DMS153 treated with DMSO at 0.1 percent for 48 hours (cell line): ENCODE measurements at regions not wholly inside any gene's neighbourhood (a gene's known extent, or its start where the extent isn't known, plus 50 kb on each side); places are given as distances from the start of the nearest gene placed in this dataset.
A peak's percentile ranks its signal among the peaks of the same experiment; 100 is the strongest.

Experiments used
- DNase-seq: peaks from one replicate; lab custom pipeline; 2025; ENCODE audit not compliant: unreplicated experiment; lab: John Stamatoyannopoulos, UW

DNA sequence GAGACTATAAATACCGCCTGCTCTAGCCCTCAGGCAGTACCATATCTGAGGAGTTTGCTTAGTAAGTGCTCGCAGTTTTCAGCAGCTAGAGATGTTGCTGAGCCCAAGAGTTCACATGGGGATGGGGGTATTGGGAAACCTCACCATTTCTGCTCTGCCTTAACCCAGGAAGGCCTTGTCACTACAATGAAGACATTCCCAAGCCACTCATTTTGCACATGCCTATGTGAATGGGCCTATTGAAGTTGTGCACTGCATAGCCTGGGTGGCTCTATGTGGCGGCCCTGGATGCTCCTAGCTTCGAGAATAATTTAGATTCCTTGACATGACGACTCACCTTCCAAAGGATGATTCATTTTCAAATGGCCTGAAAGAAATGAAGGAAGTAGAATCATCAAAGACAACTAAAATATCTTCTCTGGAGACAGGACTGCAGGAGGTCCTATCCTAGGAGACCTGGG is 163.4 kb downstream of the ADAMTS15 start:
- DNase-seq: no peak

DNA sequence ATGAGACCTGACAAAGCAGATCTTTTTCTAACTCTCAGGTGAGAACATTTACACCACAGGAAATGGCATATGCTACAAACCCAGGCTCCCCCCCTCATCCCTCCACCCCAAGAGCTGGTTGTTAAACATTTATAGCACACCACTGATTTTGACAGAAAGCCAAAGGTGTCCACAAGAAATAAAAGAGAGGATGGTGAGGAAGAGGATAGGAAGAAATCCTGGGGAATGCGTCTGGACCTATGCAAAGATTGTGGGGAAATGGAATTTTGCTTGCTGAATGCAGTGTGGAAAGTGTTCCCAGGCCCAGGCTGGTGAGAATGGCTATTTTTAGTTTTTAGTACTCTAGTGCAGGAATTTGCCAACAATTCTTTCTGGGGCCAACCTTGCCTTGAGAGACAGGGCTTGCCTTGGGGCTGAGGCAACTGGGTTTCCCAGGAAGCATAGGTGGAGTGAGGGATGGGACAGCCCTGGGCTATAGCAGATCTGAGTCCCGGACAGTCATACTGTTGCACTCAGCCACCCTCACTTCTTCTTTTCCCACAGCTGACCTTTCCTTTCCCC is 163.9 kb downstream of the ADAMTS15 start:
- no peak for DNase-seq

DNA sequence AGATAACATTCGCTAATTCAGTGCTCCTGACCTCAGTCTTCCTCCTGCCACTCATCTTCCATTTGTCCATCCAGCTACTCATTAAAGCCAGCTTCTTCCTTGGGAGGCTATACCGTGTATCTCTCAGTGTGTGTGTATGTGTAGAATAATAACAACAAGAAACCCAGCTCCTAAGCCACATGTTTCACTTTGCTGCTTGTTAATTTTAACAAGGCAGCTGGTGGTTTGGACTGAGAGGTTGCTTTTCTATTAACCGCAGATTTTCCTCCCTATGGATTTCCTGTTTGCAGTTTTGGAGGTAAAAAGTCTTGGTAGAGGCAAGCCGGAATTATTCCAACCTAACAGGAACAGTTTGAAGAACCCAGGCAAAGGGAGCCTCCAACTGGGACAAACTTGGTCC is 165.0 kb downstream of the ADAMTS15 start:
- DNase-seq: no peak

DNA sequence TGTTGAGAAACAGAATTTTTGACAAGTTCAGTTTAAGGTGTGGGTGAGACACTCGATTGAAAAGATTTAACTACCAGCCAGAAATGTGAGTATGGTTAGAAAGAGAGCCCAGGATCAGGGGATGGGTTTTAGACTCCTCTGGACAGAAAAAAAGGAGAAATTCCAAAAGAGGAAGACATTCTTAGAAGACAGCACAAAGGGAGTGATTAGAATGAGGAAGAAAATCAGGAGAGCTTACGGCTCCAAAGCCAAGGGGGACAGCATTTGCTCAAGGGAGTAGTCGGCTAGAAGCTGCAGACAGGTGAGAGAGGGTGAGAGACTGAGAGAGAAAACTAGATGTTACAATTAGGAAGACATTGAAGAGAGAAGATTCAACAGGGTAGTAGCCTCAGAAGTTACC is 166.1 kb downstream of the ADAMTS15 start:
- no peak for DNase-seq

DNA sequence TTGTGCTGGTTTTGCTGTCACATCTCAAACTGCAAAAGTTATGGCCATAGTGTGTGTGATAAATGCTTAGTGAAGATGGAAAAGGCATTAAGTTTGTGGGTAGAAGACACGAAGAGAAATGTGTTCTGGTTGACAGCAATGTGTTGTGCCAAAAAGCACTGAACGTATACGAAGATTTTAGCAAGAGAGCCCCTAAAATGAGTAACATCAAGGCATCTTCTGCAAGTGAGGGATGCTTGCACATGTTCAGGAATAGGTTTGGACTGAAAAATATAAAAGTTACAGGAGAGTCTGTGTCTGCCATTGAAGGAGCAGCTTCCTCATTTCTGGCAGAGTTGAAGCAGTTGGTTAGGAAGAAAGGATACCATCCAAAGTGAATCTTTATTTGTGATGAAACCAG is 167.1 kb downstream of the ADAMTS15 start:
- DNase-seq: no peak

DNA sequence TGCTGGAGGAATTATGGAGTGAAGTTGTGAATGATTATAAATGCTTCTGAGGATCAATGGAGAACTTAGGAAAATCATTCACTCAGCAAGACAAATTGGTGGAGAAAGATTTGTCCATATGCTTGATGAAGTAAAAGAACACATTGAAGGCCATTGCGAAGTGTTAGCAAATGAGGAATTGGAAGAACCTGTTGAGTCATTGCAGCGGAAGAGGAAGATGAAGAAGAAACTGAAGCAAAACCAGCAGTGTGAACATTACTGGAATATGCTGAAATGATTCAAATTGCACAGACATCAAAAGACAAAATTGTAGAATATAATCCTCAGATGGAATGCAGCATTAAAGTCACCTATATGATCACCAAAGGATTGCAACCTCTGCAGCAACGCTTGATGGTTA is 168.1 kb downstream of the ADAMTS15 start:
- DNase-seq: no peak

DNA sequence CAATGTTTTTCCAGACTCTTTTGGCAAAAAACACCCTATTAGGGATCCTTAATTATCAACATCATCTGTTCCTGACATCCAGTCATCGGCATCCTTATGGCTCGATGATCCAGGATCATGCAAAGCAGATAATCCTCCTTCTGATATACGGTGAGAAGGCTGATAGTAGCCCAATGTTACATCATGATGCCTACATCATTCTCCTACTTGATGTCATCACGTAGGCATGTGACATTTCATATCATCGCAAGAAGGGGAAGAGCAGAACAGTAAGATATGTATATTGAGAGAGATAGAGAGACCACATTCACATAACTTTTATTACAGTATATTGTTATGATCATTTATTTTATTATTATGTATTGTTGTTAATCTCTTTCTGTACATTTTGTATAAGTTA is 168.6 kb downstream of the ADAMTS15 start:
- no peak for DNase-seq

DNA sequence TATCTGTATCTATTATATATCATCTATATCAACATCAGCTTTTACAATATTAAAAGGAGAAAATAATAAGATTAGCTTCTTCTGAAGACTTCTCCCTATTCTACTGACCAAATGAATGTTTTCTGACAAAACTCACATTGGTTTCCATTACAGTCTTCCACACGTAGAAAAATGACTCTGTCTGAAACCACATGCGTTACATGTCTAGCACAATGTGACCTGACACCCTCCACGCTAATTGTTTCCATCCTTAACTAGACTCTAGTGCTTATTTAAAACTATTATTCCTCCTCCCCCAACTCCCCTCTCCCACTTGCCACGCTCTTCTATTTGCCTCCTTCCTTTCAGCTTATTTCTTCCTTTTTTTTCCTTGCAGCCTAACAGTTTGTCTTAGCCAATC is 172.1 kb downstream of the ADAMTS15 start:
- DNase-seq: no peak

DNA sequence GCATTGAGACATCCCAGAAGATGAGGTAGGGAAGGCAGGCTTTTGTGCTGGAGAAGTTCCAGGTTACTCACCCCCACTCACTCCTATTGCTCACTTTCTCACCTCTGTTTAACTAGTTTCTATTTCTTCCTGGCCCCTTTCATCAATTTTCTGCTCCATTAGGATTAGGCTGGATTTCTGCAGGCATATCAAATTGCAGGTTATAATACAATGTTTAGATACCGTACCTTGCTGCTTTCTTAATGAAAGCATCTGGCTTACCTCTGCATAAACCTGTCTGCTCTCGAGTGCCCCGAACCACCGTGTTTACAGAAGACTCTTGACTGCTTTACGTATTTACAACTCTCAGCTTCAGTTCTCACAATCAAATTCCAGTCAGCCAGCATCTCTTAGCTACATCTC is 173.7 kb downstream of the ADAMTS15 start:
- peak; percentile 62 for DNase-seq

DNA sequence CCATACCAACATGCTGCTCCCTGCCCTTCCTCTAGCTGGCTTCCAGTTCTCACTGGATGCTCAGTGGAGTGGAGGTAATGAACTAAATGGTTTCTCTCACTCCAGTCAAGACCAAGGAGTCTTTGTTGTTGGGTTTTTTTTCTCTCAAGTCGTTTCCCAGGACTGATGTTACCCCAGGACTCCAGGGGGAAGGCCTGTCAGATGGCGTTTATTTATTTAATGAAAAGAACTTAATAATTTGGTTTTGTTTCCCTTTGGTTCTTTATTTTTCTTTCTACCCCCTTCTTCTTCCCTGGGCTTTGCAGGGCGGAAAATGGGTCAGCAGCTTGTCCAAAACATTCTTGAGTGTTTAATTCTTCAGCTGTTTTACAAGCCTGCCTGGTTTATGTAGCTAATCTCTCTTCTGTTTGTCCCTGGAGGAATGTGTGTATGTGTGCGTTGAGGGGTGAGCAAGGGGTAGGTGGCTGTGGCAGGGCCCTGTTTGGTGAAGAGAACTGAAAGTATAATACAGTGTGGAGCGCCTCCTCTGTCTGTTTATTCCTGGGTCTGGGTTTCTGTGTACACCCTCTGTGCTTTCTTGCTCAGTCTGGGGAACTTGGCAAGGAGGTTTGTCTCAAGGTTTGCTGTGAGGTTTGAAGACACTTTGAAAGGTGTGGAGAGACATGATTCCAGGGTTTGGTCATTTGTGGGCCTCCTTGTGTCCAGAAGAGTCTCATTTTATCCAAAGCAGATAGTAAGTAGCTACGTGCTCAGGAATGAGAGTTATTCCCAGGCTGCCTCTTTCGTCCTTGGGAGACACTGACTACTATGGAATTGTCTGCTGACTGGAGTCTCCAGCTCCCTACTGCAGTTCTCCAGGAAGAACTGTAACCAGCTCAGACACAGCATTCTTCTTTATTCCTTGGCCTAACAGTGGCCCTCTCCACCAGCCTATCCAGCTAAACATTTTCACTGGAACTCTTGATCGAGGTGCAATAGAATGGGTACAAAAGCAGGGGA is 175.5 kb downstream of the ADAMTS15 start:
- no peak for DNase-seq

DNA sequence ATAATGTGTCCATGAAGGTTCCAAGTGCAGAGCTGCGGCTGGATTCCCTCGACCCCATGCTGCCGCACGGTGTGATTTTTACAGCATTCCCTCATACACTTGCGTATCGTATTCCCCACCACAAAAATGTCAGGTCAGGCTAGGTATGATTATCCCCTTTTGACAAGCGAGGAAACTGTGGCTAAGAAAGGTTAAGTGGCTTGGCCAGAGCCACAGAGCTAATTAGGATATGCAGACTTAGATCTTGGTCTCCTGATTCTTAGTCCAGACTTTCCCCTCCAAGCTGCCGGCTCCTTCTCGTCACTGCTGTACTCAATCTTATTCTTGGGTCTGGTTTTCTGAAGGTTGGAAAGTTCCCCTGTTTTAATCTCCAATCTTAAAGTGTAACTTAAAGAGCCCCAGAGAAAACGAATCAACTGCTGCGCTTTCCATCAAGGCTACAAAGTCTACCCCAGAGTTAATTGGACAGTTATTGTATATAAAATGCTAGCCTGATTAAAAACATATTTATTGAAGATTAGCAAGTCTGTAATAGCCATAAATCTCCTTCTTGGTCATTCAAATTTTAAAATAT is 176.6 kb downstream of the ADAMTS15 start:
- DNase-seq: no peak

DNA sequence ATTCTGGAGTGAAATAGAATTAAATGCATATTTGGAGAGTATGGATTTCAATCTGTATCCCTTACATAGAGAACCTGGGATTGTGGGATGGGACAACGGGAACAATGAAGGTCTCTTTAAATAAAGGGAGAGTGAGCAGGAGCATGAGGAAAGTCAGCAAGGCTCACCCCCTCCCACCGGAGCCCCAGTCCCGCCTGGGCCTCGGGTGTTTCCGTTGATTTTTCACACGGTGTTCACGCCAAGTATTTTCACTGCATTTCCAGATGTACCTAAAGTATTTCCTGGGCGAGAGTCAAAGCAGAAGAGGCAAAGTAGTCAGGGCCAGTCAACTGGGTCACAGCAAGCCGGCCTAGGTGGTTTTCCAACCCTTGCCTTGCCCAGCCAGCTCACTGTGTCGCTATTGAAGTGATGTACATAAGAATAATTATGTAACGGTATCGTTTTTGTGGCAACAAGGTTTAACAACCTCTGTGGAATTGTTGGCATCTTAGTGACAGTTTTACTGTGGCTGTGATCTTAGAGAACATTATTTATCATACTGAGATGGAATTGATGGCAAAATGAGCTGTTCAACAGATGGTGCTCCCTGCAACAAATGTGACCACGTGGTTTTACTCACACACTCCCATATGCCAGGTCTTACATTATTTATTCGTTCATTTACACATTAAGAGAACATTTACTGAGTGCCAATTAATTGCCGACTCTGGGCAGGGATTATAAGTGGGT is 177.3 kb downstream of the ADAMTS15 start:
- DNase-seq: no peak

DNA sequence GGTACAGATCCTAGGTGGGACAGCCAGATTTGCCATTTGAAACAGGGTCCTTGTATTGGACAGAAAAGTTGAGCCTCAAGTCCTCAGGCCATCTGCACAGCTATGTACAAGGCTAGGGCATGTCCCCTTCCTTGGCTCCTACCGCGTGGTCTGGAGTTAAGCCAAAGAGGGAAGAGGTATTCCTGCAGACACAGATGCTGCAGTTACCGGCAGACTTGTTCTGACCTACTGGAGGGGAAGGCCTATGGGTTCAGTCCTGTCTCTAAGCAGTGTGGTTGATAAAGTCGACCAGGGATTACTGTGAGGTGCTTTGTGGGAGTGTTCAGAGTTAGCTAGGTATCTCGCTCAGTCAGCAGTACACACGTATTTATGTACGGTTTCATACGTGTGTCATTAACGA is 180.6 kb downstream of the ADAMTS15 start:
- DNase-seq: no peak

DNA sequence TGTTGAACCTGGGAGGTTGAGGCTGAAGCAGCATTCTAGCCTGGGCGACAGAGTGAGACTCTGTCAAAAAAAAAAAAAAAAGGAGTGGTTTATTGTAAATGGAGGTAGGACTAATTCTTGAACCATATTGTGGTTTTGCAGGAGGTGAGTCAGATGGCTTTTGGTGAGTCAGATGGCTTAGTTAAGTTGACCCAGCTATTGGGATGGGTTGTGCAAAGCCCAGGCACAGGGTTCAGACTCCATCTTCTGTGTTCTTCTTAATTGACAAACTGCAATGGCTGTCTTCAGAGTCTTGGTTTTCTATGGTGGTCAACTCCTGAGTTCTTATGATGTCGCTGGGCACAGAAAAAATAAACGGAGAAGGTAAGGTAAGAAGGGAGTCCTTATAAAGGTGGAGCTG is 182.7 kb downstream of the ADAMTS15 start:
- no peak for DNase-seq

DNA sequence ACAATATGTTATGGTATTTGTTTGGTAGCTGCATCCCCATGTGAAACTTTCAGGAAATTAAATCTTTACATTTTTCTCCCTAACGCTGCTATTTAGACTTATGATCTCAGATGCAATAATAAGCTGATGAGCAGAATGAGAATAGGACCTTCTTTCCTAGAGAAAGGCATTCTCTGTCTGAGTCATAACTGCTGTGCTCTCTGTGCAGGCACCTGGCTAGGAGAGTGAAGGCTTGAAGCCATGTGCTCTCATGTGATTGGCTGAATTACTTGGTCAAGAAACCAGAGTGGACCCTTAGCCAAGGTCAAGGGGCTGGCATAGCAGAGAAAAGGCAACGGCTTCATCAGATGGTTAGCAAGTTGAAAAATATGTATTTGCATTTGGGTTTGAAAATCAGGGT is 185.0 kb downstream of the ADAMTS15 start:
- DNase-seq: no peak

DNA sequence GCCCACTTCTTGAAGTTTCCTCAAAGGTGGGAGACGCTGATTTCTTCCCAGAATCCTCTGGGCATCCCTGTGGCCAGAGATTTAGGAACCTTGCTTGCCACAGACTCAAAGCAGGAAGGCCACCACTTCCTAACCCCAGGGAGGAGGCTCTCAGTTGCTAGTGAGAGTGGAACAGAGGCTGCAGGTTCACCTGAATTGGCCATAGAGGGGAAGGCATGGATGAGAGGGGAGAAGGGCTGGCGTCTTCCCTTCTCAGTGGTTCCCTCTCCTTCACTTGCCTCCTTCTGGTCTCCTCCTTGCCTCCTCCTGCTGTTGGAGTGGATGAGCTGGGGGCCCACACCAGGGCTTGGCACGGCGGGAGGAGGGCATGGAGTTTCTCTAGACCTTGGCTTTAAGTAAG is 185.7 kb downstream of the ADAMTS15 start:
- no peak for DNase-seq

DNA sequence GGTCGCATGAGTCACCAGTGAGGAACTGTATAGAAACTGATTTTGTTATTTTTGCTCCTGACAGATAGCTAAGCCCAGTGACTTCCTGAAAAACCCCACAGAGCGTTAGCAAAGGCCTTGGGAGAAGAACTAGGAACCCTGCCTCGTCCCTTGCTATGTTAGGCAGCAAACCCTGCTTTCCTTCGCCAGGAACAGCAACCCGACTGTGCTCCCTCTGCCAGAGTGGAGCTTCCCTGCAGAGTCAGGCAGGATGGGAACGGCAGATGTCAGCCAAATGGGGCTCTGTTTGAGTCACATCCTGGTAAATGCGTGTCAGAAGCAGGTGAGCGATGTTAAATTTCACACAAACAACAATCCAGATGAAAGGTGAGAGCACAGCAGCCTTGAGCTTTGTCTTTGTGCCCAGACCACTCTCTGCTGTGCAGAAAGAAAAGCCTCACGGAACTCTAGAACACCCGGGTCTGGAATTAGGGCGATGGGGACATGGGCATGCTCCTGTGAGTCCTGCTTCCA is 186.6 kb downstream of the ADAMTS15 start:
- peak; percentile 52 for DNase-seq

DNA sequence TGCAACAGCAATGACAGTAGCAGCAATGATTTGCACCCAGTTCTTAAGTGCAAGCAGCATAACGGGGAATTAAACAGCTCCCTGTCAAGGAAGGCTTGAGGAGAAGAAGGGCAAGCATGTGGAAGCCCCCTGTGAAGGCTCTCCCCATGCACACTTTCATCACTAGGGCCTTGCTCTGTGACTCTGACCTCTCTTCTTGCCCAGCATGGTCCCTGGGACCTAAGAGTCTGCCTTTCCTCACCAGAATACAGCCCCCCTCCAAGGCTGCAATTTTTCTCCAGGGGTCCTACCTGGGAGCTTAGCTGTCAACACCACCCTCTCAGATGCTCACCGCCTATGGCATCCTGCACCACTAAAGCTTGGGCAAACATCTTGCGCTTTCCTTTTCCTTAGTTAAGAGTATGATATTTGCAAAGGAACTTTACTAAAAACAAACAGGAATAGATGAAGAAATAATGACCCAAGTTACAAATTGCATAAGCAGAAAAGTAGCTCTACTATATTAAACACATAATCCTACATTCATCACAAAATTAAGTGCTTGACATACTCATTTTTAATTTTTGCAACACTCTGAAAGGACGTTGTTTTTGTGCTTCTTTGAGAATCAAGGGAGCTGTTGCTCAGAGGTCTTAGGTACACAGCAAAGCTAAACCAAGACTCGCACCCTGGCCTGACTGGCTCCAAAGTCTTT is 187.6 kb downstream of the ADAMTS15 start:
- no peak for DNase-seq

DNA sequence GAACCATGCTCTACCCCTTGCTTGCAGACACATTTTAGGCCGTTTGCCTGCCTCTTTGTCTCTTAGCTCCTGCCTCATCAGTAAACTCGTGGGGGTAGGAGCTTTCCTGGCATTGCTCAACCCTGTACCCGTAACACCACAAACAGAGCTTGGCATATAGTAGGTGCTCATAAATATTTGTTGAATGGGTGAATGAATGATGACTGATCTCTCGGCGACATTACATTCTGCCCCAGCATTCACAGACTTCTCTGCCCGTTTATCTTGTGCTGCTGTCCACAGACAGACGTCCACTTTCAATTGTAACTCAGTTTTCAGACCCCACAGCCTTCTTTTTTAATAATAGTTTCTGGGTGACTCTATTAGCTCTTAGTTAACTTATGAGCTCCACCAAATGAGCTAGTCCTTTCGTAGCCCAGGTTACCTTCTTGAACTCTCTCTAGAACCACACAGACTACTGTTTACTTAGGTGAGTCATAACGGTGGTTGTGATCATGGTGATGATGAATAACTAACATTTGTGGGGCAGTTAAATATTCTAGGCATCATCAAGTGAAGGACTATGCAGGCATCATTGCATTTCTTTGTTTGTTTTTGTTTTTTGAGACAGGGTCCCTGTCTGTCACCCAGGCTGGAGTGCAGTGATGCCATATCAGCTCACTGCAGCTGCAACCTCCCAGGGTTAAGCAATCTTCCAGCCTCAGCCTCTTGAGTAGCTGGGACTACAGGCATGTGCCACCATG is 188.4 kb downstream of the ADAMTS15 start:
- peak; percentile 76 for DNase-seq

DNA sequence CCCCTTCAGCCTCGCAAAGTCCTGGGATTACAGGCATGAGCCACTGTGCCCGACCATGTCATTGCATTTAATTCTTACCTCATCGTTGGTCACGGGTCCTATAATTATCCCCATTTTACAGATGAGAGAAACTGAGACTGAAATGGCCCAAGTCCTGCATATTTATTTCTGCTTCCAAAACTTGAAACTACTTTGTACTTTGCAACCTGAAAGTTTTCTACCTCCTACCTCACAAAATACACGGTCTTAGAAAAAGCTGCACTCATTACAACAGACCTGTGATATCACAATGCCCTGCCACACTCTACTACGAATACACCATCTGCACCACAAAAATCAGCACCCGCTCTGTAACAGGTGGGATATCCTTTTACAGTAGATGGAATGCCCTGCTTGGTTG is 189.1 kb downstream of the ADAMTS15 start:
- no peak for DNase-seq
